ENCODE measurements at regions not wholly inside any gene's neighbourhood (a gene's known extent, or its start where the extent isn't known, plus 50 kb on each side); places are given as distances from the start of the nearest gene placed in this dataset.
"Not testable (repeated sequence)": the region's sequence is repeated elsewhere in the genome, so short reads cannot be mapped to it uniquely, and the experiment has no call there.

- TF ChIP-seq, protein P1, sequence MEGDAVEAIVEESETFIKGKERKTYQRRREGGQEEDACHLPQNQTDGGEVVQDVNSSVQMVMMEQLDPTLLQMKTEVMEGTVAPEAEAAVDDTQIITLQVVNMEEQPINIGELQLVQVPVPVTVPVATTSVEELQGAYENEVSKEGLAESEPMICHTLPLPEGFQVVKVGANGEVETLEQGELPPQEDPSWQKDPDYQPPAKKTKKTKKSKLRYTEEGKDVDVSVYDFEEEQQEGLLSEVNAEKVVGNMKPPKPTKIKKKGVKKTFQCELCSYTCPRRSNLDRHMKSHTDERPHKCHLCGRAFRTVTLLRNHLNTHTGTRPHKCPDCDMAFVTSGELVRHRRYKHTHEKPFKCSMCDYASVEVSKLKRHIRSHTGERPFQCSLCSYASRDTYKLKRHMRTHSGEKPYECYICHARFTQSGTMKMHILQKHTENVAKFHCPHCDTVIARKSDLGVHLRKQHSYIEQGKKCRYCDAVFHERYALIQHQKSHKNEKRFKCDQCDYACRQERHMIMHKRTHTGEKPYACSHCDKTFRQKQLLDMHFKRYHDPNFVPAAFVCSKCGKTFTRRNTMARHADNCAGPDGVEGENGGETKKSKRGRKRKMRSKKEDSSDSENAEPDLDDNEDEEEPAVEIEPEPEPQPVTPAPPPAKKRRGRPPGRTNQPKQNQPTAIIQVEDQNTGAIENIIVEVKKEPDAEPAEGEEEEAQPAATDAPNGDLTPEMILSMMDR (conservative IDR thresholded peaks at IDR 0.05), result no peak
- Mint-ChIP-seq H3K27me3 (peaks cover 3% of the 10 kb centered on the region), H3K27ac (no peak overlapping the region), H3K4me1 (ENCODE audit: unreplicated experiment) (no peaks in the 10 kb centered on the region), H3K9me3 (peaks cover 4% of the 10 kb centered on the region), H3K36me3 (no peaks in the 10 kb centered on the region), H3K4me3 (no peak overlapping the region)
- DNase-seq (ENCODE audit: extremely low spot score, unreplicated experiment), result no peak
These were observed 238.1 kb upstream of the OLFM3 start for GRCh38 chr1:102234753-102235359.

DNA sequence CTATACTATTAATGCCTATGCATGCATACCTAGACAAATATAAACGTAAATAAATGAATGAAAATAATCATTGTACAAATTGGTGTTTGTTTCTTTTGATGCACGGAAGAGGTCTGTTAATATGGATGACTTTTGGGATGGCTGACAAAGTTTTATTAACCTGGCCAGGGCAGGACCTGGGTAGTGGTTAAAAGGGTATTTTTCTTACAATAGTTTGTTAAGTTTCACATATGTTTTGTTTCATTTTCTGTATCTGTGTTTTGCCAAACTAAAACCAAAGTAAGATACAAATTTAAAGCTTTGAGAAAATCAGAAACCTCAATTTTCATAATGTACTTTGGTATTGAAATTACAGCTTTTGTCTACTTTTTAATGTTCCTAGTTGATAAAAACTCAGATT is 222.7 kb upstream of the OLFM3 start:
- Mint-ChIP-seq H3K27ac (no peak overlapping the region), H3K4me1 (ENCODE audit: unreplicated experiment) (no peaks in the 10 kb centered on the region), H3K27me3 (no peaks in the 10 kb centered on the region), H3K9me3 (peaks cover 7% of the 10 kb centered on the region), H3K4me3 (no peak overlapping the region), H3K36me3 (no peaks in the 10 kb centered on the region)
- TF ChIP-seq, protein P1 (conservative IDR thresholded peaks at IDR 0.05), result no peak
- DNase-seq (ENCODE audit: extremely low spot score, unreplicated experiment), result no peak

DNA sequence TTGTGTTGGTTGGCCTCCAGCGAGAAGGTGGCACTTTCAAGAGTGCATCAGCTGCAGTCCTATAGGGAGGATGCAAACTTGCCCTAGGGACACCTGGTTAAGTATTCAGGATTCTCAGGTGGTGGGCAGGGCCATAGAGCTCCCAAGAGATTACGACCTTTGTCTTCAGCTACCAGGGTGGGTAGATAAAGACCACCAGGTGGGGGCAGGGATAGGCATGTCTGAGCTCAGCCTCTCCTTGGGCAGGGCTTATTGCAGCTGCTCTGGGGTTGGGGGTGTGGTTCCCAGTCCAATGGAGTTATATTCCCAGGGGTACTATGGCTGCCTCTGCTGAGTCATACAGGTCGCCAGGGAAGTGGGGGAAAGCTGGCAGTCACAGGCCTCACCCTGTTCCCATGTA is 214.2 kb upstream of the OLFM3 start:
- not testable (repeated sequence) for H3K4me1 Mint-ChIP-seq (ENCODE audit: unreplicated experiment); DNase-seq (ENCODE audit: extremely low spot score, unreplicated experiment); H3K27ac Mint-ChIP-seq; H3K4me3 Mint-ChIP-seq; H3K9me3 Mint-ChIP-seq; H3K27me3 Mint-ChIP-seq; H3K36me3 Mint-ChIP-seq

DNA sequence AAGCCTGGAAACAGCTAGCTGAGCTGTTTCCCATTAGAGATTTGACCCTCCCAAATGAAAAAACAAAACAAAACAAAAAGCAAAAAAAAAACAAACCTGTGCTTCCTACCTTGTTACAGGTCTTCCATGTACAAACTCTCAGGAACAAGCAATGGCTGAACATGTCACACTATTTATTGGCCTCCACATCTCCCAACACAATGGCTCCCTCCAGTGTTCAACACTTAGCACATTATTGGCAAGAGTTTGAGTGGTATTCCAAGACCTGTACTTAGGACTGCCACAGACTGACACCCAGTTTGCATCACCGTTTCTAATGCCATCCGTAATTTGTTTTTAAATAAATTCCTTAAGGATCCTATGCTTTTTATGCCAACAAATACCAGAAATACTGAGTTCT is 195.0 kb upstream of the OLFM3 start:
- Mint-ChIP-seq H3K9me3 (no peaks in the 10 kb centered on the region), H3K4me3 (no peak overlapping the region), H3K27me3 (no peaks in the 10 kb centered on the region), H3K4me1 (ENCODE audit: unreplicated experiment) (no peaks in the 10 kb centered on the region), H3K27ac (no peak overlapping the region), H3K36me3 (no peaks in the 10 kb centered on the region)
- TF ChIP-seq, protein P1 (conservative IDR thresholded peaks at IDR 0.05), result peak; percentile 77
- no peak for DNase-seq (ENCODE audit: extremely low spot score, unreplicated experiment)

- H3K27me3 Mint-ChIP-seq, result peaks cover 4% of the 10 kb centered on the region
These were observed 193.7 kb upstream of the OLFM3 start for GRCh38 chr1:102190429-102190828.

DNA sequence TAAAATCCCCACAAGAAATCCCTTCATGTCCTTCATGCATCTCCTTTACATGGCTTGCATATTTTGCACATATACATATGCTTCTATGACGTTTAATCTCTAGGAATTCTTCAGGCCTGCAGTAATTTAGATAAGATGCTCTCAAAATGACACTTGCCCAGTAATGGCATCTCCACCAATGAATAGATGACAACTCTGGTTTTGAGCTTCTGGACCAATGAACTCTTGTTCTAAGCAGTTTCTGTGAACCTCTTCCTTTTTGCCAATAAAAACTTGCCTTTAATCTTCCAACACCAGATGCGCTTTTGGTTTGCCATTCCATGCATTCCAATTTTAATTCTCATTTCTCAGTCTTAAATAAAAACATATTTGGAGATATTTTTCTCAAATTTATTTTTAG is 189.8 kb upstream of the OLFM3 start:
- H3K4me1 Mint-ChIP-seq (ENCODE audit: unreplicated experiment), result no peaks in the 10 kb centered on the region

More at GRCh38 chr1:102190429-102190828, 193.7 kb upstream of the OLFM3 start:
- Mint-ChIP-seq H3K27ac (no peak overlapping the region), H3K4me3 (no peak overlapping the region), H3K9me3 (no peaks in the 10 kb centered on the region), H3K4me1 (ENCODE audit: unreplicated experiment) (no peaks in the 10 kb centered on the region), H3K36me3 (no peaks in the 10 kb centered on the region)
- TF ChIP-seq, protein P1 (conservative IDR thresholded peaks at IDR 0.05), result no peak
- no peak for DNase-seq (ENCODE audit: extremely low spot score, unreplicated experiment)

More for the DNA sequence above, 189.8 kb upstream of the OLFM3 start:
- H3K9me3 Mint-ChIP-seq, result no peaks in the 10 kb centered on the region
- TF ChIP-seq, protein P1 (conservative IDR thresholded peaks at IDR 0.05), result no peak
- H3K27ac Mint-ChIP-seq, result no peak overlapping the region
- no peak overlapping the region for H3K4me3 Mint-ChIP-seq
- no peaks in the 10 kb centered on the region for H3K36me3 Mint-ChIP-seq
- peaks cover 4% of the 10 kb centered on the region for H3K27me3 Mint-ChIP-seq
- DNase-seq (ENCODE audit: extremely low spot score, unreplicated experiment), result no peak

All from type B pancreatic cell (in vitro differentiated cells).